GM12865 (cell line): ENCODE measurements at regions not wholly inside any gene's neighbourhood (a gene's known extent, or its start where the extent isn't known, plus 50 kb on each side); places are given as distances from the start of the nearest gene placed in this dataset.

Source experiments
- DNase-seq: peaks from one replicate; pipeline ENCODE4 v3.0.0; 2010; ENCODE audit warnings: low read depth
- H3K4me3 ChIP-seq: 2 replicates; pipeline ENCODE4 v1.5.1; 2011; ENCODE audit warnings: mild to moderate bottlenecking, low read depth, low read length, control low read depth
- CTCF ChIP-seq: IDR thresholded peaks from 2 replicates; pipeline ENCODE4 v1.5.1; 2011; ENCODE audit warnings: low read length, control low read depth, low read depth, inconsistent platforms; ENCODE audit not compliant: insufficient read depth; ENCODE audit errors: missing control alignments

- no peak overlapping the region for H3K4me3 ChIP-seq
- no peak for TF ChIP-seq CTCF
- no peak for DNase-seq
Observed at GRCh38 chr1:30303387-30303786, 420.0 kb downstream of the MATN1 start.

- no peak for DNase-seq
Observed at GRCh38 chr1:30302858-30303257, 420.5 kb downstream of the MATN1 start.

GRCh38 chr1:30300669-30301068 lies 422.7 kb downstream of the MATN1 start:
- no peak overlapping the region for H3K4me3 ChIP-seq
- DNase-seq: no peak
- TF ChIP-seq CTCF: no peak

More at GRCh38 chr1:30302858-30303257, 420.5 kb downstream of the MATN1 start:
- TF ChIP-seq CTCF: no peak
- no peak overlapping the region for H3K4me3 ChIP-seq

GRCh38 chr1:30299393-30299792 lies 424.0 kb downstream of the MATN1 start:
- no peak overlapping the region for H3K4me3 ChIP-seq
- DNase-seq: no peak
- no peak for TF ChIP-seq CTCF

GRCh38 chr1:30295674-30296073 lies 427.7 kb downstream of the MATN1 start:
- no peak for TF ChIP-seq CTCF
- DNase-seq: no peak
- H3K4me3 ChIP-seq: no peak overlapping the region

- no peak overlapping the region for H3K4me3 ChIP-seq
- TF ChIP-seq CTCF: no peak
- no peak for DNase-seq
Observed at GRCh38 chr1:30295266-30295665, 428.1 kb downstream of the MATN1 start.

- no peak for DNase-seq
- no peak for TF ChIP-seq CTCF
- H3K4me3 ChIP-seq: no peak overlapping the region
Observed at GRCh38 chr1:30294508-30294907, 428.9 kb downstream of the MATN1 start.
